HEK293 (cell line): ENCODE measurements at regions not wholly inside any gene's neighbourhood (a gene's known extent, or its start where the extent isn't known, plus 50 kb on each side); places are given as distances from the start of the nearest gene placed in this dataset.

Source experiments
- SP2 ChIP-seq: fragments of 450-650 bp; formaldehyde crosslinking; IDR thresholded peaks from 2 replicates; pipeline ENCODE4 v1.5.1; 2016; ENCODE audit warnings: missing biosample characterization, missing genetic modification characterization
- ZNF169 ChIP-seq: fragments of 450-650 bp; formaldehyde crosslinking; IDR thresholded peaks from 2 replicates; pipeline ENCODE4 v1.5.1; 2016; ENCODE audit warnings: missing biosample characterization, missing genetic modification characterization
- ZNF670 ChIP-seq: fragments of 450-650 bp; formaldehyde crosslinking; IDR thresholded peaks from 2 replicates; pipeline ENCODE4 v1.5.1; 2016; ENCODE audit warnings: missing biosample characterization, missing genetic modification characterization, low read depth
- TF ChIP-seq, protein P1 (sequence below): fragments of 450-650 bp; IDR thresholded peaks from 2 replicates; pipeline ENCODE4 v1.5.1; 2018; ENCODE audit warnings: missing biosample characterization, missing genetic modification characterization

- TF ChIP-seq, protein P1, sequence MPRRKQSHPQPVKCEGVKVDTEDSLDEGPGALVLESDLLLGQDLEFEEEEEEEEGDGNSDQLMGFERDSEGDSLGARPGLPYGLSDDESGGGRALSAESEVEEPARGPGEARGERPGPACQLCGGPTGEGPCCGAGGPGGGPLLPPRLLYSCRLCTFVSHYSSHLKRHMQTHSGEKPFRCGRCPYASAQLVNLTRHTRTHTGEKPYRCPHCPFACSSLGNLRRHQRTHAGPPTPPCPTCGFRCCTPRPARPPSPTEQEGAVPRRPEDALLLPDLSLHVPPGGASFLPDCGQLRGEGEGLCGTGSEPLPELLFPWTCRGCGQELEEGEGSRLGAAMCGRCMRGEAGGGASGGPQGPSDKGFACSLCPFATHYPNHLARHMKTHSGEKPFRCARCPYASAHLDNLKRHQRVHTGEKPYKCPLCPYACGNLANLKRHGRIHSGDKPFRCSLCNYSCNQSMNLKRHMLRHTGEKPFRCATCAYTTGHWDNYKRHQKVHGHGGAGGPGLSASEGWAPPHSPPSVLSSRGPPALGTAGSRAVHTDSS (tag by site-specific recombination) = no peak
- TF ChIP-seq ZNF670 (tag by site-specific recombination) = no peak
- TF ChIP-seq SP2 = no peak
- TF ChIP-seq ZNF169 = no peak
These were observed 89.6 kb upstream of the BASP1 start for GRCh38 chr5:17127743-17128231.
